Nephron progenitor cell (in vitro differentiated cells): ENCODE measurements at regions not wholly inside any gene's neighbourhood (a gene's known extent, or its start where the extent isn't known, plus 50 kb on each side); places are given as distances from the start of the nearest gene placed in this dataset.
"Not testable (repeated sequence)": the region's sequence is repeated elsewhere in the genome, so short reads cannot be mapped to it uniquely, and the experiment has no call there.

Experiments used
- DNase-seq: peaks from one replicate; pipeline ENCODE4 v3.0.0; 2021
- H3K27ac Mint-ChIP-seq: 2 replicates; pipeline ENCODE4 v1.8.0; 2021; ENCODE audit warnings: mild to moderate bottlenecking, moderate library complexity, mixed read lengths
- H3K27me3 Mint-ChIP-seq: 2 replicates; pipeline ENCODE4 v1.8.0; 2021; ENCODE audit warnings: mild to moderate bottlenecking, low read depth, mixed read lengths; ENCODE audit not compliant: poor library complexity
- H3K36me3 Mint-ChIP-seq: 2 replicates; pipeline ENCODE4 v1.8.0; 2021; ENCODE audit warnings: low read depth, mixed read lengths
- H3K4me1 Mint-ChIP-seq: 2 replicates; pipeline ENCODE4 v1.8.0; 2021; ENCODE audit warnings: mixed read lengths
- H3K4me3 Mint-ChIP-seq: 2 replicates; pipeline ENCODE4 v1.8.0; 2021; ENCODE audit warnings: mild to moderate bottlenecking, moderate library complexity, mixed read lengths
- H3K9me3 Mint-ChIP-seq: 2 replicates; pipeline ENCODE4 v1.8.0; 2021; ENCODE audit warnings: mild to moderate bottlenecking, moderate library complexity, mixed read lengths
- CTCF ChIP-seq: fragments of 200-600 bp; sonication (generic); IDR thresholded peaks from 2 replicates; pipeline ENCODE4 v1.5.0; 2021; ENCODE audit warnings: antibody characterized with exemption

DNA sequence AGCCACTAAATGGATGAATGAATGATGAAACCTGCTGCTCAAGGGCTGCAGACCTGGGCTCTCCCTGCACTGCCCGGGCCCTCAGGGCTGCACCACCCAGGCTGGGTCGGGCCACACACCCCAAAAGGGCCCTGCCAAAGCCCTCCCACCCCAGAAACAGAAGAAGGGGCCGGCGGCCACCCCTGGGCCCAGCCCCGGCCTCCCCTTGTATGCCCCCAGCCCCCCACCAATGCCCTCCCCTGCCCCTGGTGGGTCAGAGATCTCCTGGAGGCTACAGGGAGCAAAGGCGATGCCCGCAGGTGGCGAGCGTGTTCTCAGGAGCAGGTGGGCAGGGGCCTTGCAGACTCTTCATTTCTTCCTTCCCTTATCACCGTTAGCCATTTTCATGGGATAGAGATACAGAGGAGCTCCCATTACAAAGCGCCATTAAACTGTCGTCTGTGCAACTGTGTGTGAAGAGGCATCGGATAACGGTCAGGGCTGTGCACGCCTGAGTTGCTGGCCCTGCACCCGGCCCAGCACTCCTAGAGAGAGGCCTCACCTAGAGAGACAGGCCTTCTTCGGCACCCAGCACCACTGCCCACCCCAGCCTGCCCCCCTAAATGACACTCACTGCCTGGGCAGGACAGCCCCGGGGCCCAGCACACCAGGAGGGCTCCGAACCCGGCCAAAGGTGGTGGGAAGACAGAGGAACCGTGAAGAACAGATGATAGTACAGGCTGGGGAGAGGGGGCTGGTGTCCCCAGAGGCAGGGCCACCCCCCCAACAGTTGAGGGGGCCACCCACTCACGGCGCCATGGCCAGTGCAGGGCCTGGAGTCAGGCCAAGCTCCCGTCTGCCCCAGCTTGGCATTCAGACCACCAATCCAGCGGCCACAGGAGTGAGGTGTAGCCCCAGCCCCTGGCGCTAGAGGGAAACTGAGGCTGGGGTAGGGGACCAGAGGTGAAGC lies 133.7 kb downstream of the FAM53A start:
- H3K27ac Mint-ChIP-seq: no peak overlapping the region
- no peaks in the 10 kb centered on the region for H3K9me3 Mint-ChIP-seq

GRCh38 chr4:1549638-1550035 lies 134.5 kb downstream of the FAM53A start:
- H3K36me3 Mint-ChIP-seq: no peaks in the 10 kb centered on the region

More for the DNA sequence above, 133.7 kb downstream of the FAM53A start:
- no peak for TF ChIP-seq CTCF
- Mint-ChIP-seq H3K36me3 (no peaks in the 10 kb centered on the region), H3K4me3 (peak overlapping the region; percentile 43), H3K4me1 (peaks cover 35% of the 10 kb centered on the region), H3K27me3 (peaks cover 45% of the 10 kb centered on the region)
- peak; percentile 63 for DNase-seq

DNA sequence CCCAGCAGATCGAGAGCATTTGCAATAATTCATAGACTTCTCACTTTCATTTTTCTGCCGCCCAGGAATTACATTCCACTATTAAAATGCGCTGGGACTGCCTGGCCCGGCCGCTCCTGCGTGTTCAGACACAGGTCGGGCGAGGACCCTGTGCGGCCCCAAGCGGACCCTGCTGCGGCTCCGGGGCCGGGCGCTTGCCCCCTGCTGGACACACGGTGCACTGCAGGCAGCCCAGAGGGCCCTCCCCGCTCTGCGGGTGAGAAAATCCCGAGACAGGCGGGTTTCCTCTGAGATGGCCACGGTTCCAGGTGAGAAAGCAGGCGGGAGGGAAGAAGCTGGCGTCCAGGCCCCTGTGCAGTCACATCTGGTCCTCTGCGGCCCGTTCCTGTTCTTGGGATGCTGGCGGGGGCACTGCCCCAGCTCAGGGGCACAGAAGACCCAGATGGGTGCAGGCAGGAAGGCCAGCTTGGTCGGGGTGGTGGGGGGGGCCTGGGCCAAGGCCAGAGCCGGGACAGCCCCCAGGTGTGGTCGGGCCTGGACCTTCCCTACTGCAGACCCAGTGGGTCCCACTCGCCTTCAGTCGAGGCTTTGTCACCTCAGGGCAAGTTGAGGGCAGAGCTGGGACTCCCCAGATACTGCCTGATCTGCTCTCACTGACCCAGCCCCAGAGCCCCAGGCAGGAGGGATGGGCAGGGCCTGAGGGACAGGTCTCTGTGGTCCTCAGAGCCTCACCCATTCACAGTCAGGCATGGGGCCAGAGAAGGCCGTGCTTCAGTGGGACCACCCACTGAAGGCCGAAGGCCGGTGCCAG lies 135.1 kb downstream of the FAM53A start:
- H3K27me3 Mint-ChIP-seq: peaks cover 33% of the 10 kb centered on the region
- H3K4me1 Mint-ChIP-seq: peaks cover 39% of the 10 kb centered on the region
- peak overlapping the region; percentile 40 for H3K4me3 Mint-ChIP-seq
- TF ChIP-seq CTCF: peak; percentile 95
- not testable (repeated sequence) for H3K9me3 Mint-ChIP-seq, H3K36me3 Mint-ChIP-seq, H3K27ac Mint-ChIP-seq
- DNase-seq: peak; percentile 84

More at GRCh38 chr4:1549638-1550035, 134.5 kb downstream of the FAM53A start:
- Mint-ChIP-seq H3K4me1 (peaks cover 34% of the 10 kb centered on the region), H3K27ac (no peak overlapping the region), H3K9me3 (no peaks in the 10 kb centered on the region), H3K4me3 (no peak overlapping the region), H3K27me3 (peaks cover 37% of the 10 kb centered on the region)
- no peak for TF ChIP-seq CTCF
- no peak for DNase-seq

DNA sequence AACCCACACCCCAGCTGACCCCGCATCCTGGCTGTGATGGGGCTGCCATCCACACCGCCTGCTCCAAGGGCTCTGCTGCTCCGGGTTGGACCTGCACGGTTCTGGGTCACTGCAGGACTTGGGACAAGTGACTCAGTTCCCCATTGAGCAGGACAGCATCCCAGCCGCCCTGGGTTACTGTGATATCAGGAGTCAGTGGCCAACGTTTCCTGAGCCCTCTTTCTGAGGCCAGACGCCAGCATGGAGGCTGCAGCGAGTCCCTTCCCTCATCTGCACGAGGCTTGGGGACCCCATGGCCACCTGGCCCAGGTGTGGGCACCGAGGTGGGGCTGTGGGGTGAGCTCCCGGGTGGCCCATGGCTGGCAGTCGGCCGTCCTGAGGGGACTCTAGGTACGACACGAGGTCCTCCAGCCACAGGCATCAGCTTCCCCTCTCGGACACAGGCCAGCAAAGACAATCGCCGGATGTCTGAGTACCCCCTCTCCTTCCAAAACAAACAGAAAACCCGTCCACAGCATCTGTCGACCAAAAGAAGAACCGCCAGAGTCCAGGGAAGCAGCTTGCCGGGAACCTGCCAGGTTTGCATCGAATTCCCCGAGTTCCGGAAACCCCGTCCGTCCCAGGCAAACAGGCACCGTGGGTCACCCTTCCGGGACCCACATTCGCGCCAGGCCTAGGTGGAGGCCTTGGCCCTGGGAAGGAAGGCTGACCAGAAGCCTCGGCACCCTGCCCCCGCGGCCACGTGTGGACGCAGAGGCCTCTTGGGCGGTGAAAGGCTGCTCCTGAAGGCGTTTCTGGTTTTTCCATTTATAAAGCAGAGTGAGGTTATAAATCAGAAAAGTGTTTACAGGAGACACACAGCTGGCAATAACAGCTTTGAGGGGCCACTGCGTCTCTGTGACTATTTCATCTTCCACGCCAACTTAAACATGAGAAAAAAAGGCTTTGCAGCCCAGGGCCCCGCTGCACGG lies 136.0 kb downstream of the FAM53A start:
- DNase-seq: no peak
- peaks cover 44% of the 10 kb centered on the region for H3K4me1 Mint-ChIP-seq
- H3K27ac Mint-ChIP-seq: no peak overlapping the region
- no peaks in the 10 kb centered on the region for H3K36me3 Mint-ChIP-seq
- peaks cover 25% of the 10 kb centered on the region for H3K27me3 Mint-ChIP-seq
- H3K4me3 Mint-ChIP-seq: peak overlapping the region; percentile 40
- H3K9me3 Mint-ChIP-seq: no peaks in the 10 kb centered on the region
- TF ChIP-seq CTCF: no peak

GRCh38 chr4:1547131-1547855 lies 136.8 kb downstream of the FAM53A start:
- no peaks in the 10 kb centered on the region for H3K9me3 Mint-ChIP-seq
- no peak overlapping the region for H3K27ac Mint-ChIP-seq
- TF ChIP-seq CTCF: no peak
- peaks cover 44% of the 10 kb centered on the region for H3K4me1 Mint-ChIP-seq
- no peak overlapping the region for H3K4me3 Mint-ChIP-seq
- DNase-seq: no peak
- peaks cover 24% of the 10 kb centered on the region for H3K27me3 Mint-ChIP-seq
- no peaks in the 10 kb centered on the region for H3K36me3 Mint-ChIP-seq
